Mesenchymal stem cell (in vitro differentiated cells and primary cell): ENCODE measurements at regions not wholly inside any gene's neighbourhood (a gene's known extent, or its start where the extent isn't known, plus 50 kb on each side); places are given as distances from the start of the nearest gene placed in this dataset.

ENCODE experiments used
- DNase-seq: peaks from one replicate; pipeline ENCODE4 v3.0.0-alpha.2; 2013
- H2AFZ ChIP-seq: one replicate; pipeline ENCODE4 v1.6.1; 2013; ENCODE audit warnings: low read depth, mild to moderate bottlenecking, control low read depth, inconsistent platforms, low read length, moderate library complexity
- H2AK5ac ChIP-seq: 2 replicates; pipeline ENCODE4 v1.6.1; 2013; ENCODE audit warnings: low read length, moderate library complexity, mild to moderate bottlenecking, inconsistent platforms; ENCODE audit not compliant: severe bottlenecking
- H2BK120ac ChIP-seq: one replicate; pipeline ENCODE4 v1.6.1; 2013; ENCODE audit warnings: low read depth, mild to moderate bottlenecking, inconsistent platforms, low read length, moderate library complexity
- H2BK12ac ChIP-seq, 2 experiments: one replicate each; pipeline ENCODE4 v1.6.1; 2013; ENCODE audit warnings: inconsistent platforms in 2 of 2, low read length in 2 of 2, mild to moderate bottlenecking in 2 of 2, moderate library complexity in 2 of 2, control low read depth in 1 of 2
- H2BK15ac ChIP-seq: one replicate; pipeline ENCODE4 v1.6.1; 2013; ENCODE audit warnings: mild to moderate bottlenecking, low read depth, inconsistent platforms; ENCODE audit not compliant: poor library complexity, severe bottlenecking
- H2BK5ac ChIP-seq: 2 replicates; pipeline ENCODE4 v1.6.1; 2013; ENCODE audit warnings: low read depth, mild to moderate bottlenecking, low read length, control low read depth, inconsistent platforms; ENCODE audit not compliant: poor library complexity, severe bottlenecking
- H3K14ac ChIP-seq, 2 experiments: one replicate each; pipeline ENCODE4 v1.6.1; 2013; ENCODE audit warnings: inconsistent platforms in 2 of 2, low read length in 2 of 2, control low read depth in 1 of 2, mild to moderate bottlenecking in 1 of 2, moderate library complexity in 1 of 2
- H3K18ac ChIP-seq, 2 experiments: one replicate each; pipeline ENCODE4 v1.6.1; 2013; ENCODE audit warnings: inconsistent platforms in 2 of 2, low read length in 2 of 2, control low read depth in 1 of 2, low read depth in 1 of 2, mild to moderate bottlenecking in 1 of 2
- H3K23ac ChIP-seq, 2 experiments: one replicate each; pipeline ENCODE4 v1.6.1; 2013; ENCODE audit warnings: inconsistent platforms in 2 of 2, low read length in 2 of 2, mild to moderate bottlenecking in 2 of 2, moderate library complexity in 2 of 2, control low read depth in 1 of 2
- H3K27ac ChIP-seq: 2 replicates; pipeline ENCODE4 v1.5.1; 2013; ENCODE audit warnings: mild to moderate bottlenecking, moderate library complexity, low read length, control low read depth, inconsistent platforms; ENCODE audit not compliant: poor library complexity, severe bottlenecking
- H3K27me3 ChIP-seq, 2 experiments: 2 replicates each; pipeline versions ENCODE4 v1.6.1 to v1.7.0; 2013; ENCODE audit warnings: low read length in 2 of 2, mild to moderate bottlenecking in 2 of 2, moderate library complexity in 2 of 2, control low read depth in 1 of 2, inconsistent platforms in 1 of 2; ENCODE audit not compliant: control insufficient read depth in 1 of 2, insufficient read depth in 1 of 2
- H3K36me3 ChIP-seq, 2 experiments: 2 replicates each; pipeline versions ENCODE4 v1.6.1 to v1.7.0; 2013; ENCODE audit warnings: low read length in 2 of 2, control low read depth in 1 of 2, inconsistent platforms in 1 of 2, low read depth in 1 of 2, mild to moderate bottlenecking in 1 of 2; ENCODE audit not compliant: insufficient read depth in 2 of 2, control insufficient read depth in 1 of 2
- H3K4ac ChIP-seq, 2 experiments: one replicate each; pipeline ENCODE4 v1.6.1; 2013; ENCODE audit warnings: inconsistent platforms in 2 of 2, low read length in 2 of 2, mild to moderate bottlenecking in 2 of 2, moderate library complexity in 2 of 2, control low read depth in 1 of 2, low read depth in 1 of 2
- H3K4me1 ChIP-seq: 2 replicates; pipeline ENCODE4 v1.6.1; 2013; ENCODE audit warnings: low read depth, low read length, control low read depth; ENCODE audit not compliant: control insufficient read depth, insufficient read depth
- H3K4me2 ChIP-seq: 2 replicates; pipeline ENCODE4 v1.6.1; 2013; ENCODE audit warnings: low read length, mild to moderate bottlenecking, inconsistent platforms; ENCODE audit not compliant: poor library complexity, severe bottlenecking
- H3K4me3 ChIP-seq, 2 experiments: 2 replicates each; pipeline versions ENCODE4 v1.5.1 to v1.7.0; 2013; ENCODE audit warnings: low read length in 2 of 2, mild to moderate bottlenecking in 2 of 2, control low read depth in 1 of 2, low read depth in 1 of 2; ENCODE audit not compliant: insufficient read depth in 1 of 2
- H3K79me1 ChIP-seq: replicated peaks from 2 replicates; pipeline ENCODE4 v1.6.1; 2013; ENCODE audit warnings: mild to moderate bottlenecking, control low read depth, low read length, inconsistent platforms; ENCODE audit not compliant: poor library complexity, severe bottlenecking
- H3K9ac ChIP-seq: 2 replicates; pipeline ENCODE4 v1.7.0; 2013; ENCODE audit warnings: mild to moderate bottlenecking, low read length, moderate library complexity
- H3K9me3 ChIP-seq: 2 replicates; pipeline ENCODE4 v1.7.0; 2013; ENCODE audit warnings: mild to moderate bottlenecking, low read length; ENCODE audit not compliant: control insufficient read depth
- H4K8ac ChIP-seq: one replicate; pipeline ENCODE4 v1.6.1; 2013; ENCODE audit warnings: inconsistent platforms, mild to moderate bottlenecking, low read length, moderate library complexity
- H4K91ac ChIP-seq: one replicate; pipeline ENCODE4 v1.6.1; 2013; ENCODE audit warnings: mild to moderate bottlenecking, low read length, inconsistent platforms
- WGBS: methylation state at CpG from one replicate; pipeline ENCODE4 v1.1.7; 2013; ENCODE audit warnings: mixed read lengths; 5-methylcytosine and 5-hydroxymethylcytosine counted together

GRCh38 chr3:96706509-96706908 lies 107.9 kb upstream of the EPHA6 start:
- no peak overlapping the region for H3K9ac ChIP-seq
- DNase-seq = no peak
- no peak overlapping the region for H3K18ac ChIP-seq
- no peak overlapping the region for H3K4ac ChIP-seq
- H3K36me3 ChIP-seq = no peaks in the 10 kb centered on the region
- H2BK120ac ChIP-seq = no peak overlapping the region
- H2BK12ac ChIP-seq = no peak overlapping the region
- H4K8ac ChIP-seq = no peak overlapping the region
- no peaks in the 10 kb centered on the region for H3K79me1 ChIP-seq
- H4K91ac ChIP-seq = no peak overlapping the region
- H2BK5ac ChIP-seq = no peak overlapping the region
- H3K27ac ChIP-seq = no peak overlapping the region
- no peak overlapping the region for H2BK15ac ChIP-seq
- H2AK5ac ChIP-seq = no peak overlapping the region
- no peaks in the 10 kb centered on the region for H3K9me3 ChIP-seq
- no peaks in the 10 kb centered on the region for H3K4me1 ChIP-seq
- no peak overlapping the region for H3K14ac ChIP-seq
- no peak overlapping the region for H3K4me2 ChIP-seq
- H3K27me3 ChIP-seq = no peaks in the 10 kb centered on the region
- H3K23ac ChIP-seq = no peak overlapping the region
- H3K4me3 ChIP-seq = no peak overlapping the region
- no peak overlapping the region for H2AFZ ChIP-seq

GRCh38 chr3:96711816-96712215 lies 102.6 kb upstream of the EPHA6 start:
- Histone ChIP-seq H3K23ac (no peak overlapping the region), H3K9ac (no peak overlapping the region), H3K4ac (no peak overlapping the region), H3K4me2 (no peak overlapping the region), H3K4me1 (no peaks in the 10 kb centered on the region), H3K14ac (no peak overlapping the region), H2BK15ac (no peak overlapping the region), H4K8ac (no peak overlapping the region), H2AK5ac (no peak overlapping the region), H2AFZ (no peak overlapping the region), H3K27me3 (no peaks in the 10 kb centered on the region), H2BK120ac (no peak overlapping the region), H3K18ac (no peak overlapping the region), H4K91ac (no peak overlapping the region), H2BK5ac (no peak overlapping the region), H2BK12ac (no peak overlapping the region), H3K4me3 (no peak overlapping the region), H3K9me3 (peaks cover 3% of the 10 kb centered on the region), H3K36me3 (no peaks in the 10 kb centered on the region), H3K27ac (no peak overlapping the region), H3K79me1 (no peaks in the 10 kb centered on the region)
- DNase-seq = no peak
- 37% methylated on average over 1 of the region's 2 CpGs for WGBS

GRCh38 chr3:96712792-96713191 lies 101.6 kb upstream of the EPHA6 start:
- Histone ChIP-seq H3K79me1 (no peaks in the 10 kb centered on the region), H3K9me3 (peaks cover 3% of the 10 kb centered on the region), H2BK5ac (no peak overlapping the region), H3K23ac (no peak overlapping the region), H2BK15ac (no peak overlapping the region), H2BK120ac (no peak overlapping the region), H3K4ac (no peak overlapping the region), H3K18ac (no peak overlapping the region), H2AK5ac (no peak overlapping the region), H3K36me3 (no peaks in the 10 kb centered on the region), H3K27ac (no peak overlapping the region), H3K4me1 (no peaks in the 10 kb centered on the region), H3K9ac (no peak overlapping the region), H3K27me3 (no peaks in the 10 kb centered on the region), H3K14ac (no peak overlapping the region), H4K8ac (no peak overlapping the region), H2BK12ac (no peak overlapping the region), H2AFZ (no peak overlapping the region), H3K4me3 (no peak overlapping the region), H4K91ac (no peak overlapping the region), H3K4me2 (no peak overlapping the region)
- no peak for DNase-seq
- no CpG with 5 or more reads among the region's 2 CpGs for WGBS

GRCh38 chr3:96719921-96720320 lies 94.5 kb upstream of the EPHA6 start:
- no peak overlapping the region for H2BK120ac ChIP-seq
- H3K79me1 ChIP-seq = no peaks in the 10 kb centered on the region
- no peak overlapping the region for H2BK5ac ChIP-seq
- no peak overlapping the region for H3K4me3 ChIP-seq
- WGBS = 82% methylated on average over 3 of the region's 3 CpGs
- H2AK5ac ChIP-seq = no peak overlapping the region
- no peaks in the 10 kb centered on the region for H3K36me3 ChIP-seq
- no peak for DNase-seq
- H3K23ac ChIP-seq = no peak overlapping the region
- H3K27ac ChIP-seq = no peak overlapping the region
- no peaks in the 10 kb centered on the region for H3K27me3 ChIP-seq
- H2AFZ ChIP-seq = no peak overlapping the region
- no peak overlapping the region for H2BK12ac ChIP-seq
- H3K9ac ChIP-seq = no peak overlapping the region
- H3K18ac ChIP-seq = no peak overlapping the region
- no peak overlapping the region for H3K14ac ChIP-seq
- H3K9me3 ChIP-seq = peaks cover 3% of the 10 kb centered on the region
- H3K4me1 ChIP-seq = no peaks in the 10 kb centered on the region
- H4K8ac ChIP-seq = no peak overlapping the region
- H3K4me2 ChIP-seq = no peak overlapping the region
- no peak overlapping the region for H3K4ac ChIP-seq
- no peak overlapping the region for H4K91ac ChIP-seq
- H2BK15ac ChIP-seq = no peak overlapping the region
